ENCODE measurements at regions not wholly inside any gene's neighbourhood (a gene's known extent, or its start where the extent isn't known, plus 50 kb on each side); places are given as distances from the start of the nearest gene placed in this dataset.

DNA sequence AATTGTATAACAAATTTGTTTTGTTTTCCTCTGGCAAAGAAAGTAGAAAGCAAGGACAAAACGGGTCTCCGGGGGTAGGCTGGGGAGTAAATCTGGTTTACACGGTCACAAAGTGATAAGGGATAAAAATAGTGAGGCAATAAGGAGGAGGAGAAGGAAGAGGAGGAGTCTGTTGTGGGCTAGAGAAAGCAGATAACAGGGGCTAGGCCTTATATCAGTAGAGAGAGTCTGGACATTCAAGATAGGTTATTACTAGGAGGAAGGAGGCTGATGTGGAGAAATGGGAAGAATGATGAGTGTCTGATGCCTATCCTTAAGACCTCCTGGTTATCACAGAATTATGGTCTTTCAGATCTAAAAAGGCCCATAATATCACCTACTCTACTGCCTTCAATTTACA, 83.2 kb upstream of the SSTR1 start:
- no peak for DNase-seq

DNA sequence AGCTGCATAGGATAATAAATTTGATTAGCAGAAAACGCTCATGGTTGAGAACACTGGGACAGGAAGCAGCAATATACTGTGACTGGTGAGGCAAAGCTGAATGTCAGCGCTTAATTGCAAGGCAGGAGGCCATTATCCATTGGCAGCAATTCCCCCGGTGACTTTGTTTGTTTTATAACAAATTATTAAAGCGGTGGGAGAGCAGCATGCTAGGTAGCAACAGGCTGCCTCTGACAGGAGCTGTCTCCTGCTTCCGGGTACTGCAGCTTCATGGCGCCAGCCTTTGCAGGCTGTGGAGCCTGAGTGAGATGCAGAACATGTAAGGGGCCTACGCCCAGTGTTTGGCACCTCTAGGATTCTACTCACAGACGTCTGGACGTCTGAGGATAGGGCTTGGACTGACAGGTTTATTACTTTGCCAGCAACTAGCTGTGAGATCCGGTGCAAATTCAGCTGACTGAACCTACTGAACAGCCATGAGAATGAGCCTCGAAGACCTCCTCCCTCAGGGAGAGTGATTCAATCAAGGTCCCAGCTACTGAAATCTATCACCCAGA, 82.1 kb upstream of the SSTR1 start:
- DNase-seq, result no peak

GRCh38 chr14:38127356-38127755, 80.3 kb upstream of the SSTR1 start:
- no peak for DNase-seq

DNA sequence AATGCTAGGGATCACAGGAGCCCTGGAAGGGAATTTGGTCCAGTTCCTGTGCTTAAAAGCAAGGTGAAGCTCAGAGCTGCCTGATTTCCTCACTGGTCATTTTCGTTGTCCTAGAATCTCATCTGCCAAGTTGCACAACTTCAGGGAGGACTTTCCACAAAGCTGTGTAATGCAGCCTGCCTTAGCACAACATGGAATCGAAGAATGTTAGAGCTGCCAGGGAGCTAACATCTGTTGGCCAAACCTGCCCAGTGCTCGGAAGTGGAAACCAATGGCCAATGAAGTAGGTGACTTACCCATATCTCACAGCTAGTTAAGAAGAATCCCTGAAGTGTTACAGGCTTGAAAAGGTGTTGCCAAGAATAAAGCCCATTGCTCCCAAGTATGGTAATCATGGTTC, 79.9 kb upstream of the SSTR1 start:
- DNase-seq, result no peak

DNA sequence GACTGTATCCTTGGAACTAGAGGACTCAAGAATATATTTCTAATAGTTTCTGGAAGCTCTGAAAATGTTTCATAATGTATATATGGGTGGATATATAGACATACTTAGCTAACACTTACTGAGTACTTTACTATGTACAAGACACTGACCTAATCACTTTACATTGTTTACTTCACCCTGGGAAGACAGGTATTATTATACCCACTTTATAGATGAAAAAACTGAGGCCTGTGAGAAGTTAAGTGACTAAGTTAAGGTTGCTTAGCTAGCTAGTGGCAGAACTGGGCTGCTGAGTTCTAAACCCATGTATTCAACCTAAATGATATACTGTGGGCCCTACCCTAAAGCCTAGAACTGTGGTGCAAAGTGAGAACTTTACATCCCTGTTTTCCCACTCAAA, 79.1 kb upstream of the SSTR1 start:
- DNase-seq, result no peak

GRCh38 chr14:38129192-38129591, 78.5 kb upstream of the SSTR1 start:
- DNase-seq, result no peak

- DNase-seq, result no peak
These were observed 78.0 kb upstream of the SSTR1 start for GRCh38 chr14:38129705-38130104.

DNA sequence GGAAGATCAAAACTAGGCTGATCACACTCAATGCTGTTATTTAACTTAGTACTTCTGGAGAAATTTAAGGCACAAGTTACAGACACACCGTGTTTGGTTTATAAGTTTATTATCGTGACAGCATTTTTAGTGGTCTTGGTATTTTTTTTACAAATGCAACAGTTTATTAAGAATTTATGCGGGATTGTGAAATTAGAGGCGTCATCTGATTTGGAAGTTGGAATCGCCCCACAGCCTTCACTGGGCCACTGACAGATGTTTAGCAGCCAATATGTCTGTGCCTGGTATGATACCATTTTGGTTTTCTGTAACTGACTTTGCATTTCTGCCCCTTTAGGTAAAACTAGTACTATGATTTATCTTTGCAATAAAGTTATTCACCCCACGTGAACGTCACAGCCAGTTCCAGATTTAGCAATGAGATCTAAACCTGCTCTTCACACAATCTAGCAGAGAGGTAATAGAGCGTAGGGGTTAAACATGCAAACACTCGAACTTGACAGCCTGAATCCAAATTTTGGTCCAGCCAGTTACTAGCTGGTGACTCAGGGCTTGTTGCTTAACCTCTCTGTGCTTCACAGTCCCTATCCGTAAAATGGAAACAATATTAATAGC, 73.2 kb upstream of the SSTR1 start:
- no peak for DNase-seq

GRCh38 chr14:38135106-38135867, 72.4 kb upstream of the SSTR1 start:
- peak in 1 of 2 experiments; percentile 10 for DNase-seq

DNA sequence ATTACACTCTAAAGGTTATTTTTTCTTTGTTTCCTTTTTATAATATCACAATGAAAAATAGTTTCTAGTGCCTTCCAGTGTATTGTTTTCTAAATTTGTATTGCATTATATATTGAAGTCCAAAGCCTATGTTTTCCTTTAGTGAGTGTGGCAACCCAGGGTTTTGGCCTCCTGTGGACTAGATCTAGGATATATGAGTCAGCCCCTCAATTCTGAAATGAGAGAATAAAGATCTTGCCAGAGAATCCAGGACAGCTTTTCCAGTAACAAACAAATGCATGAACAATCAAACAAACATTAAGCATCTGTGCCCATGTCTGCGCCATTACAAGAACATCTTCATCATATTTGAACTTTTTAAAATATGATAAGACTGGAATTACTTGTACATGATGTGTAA, 70.7 kb upstream of the SSTR1 start:
- no peak for DNase-seq

GRCh38 chr14:38138473-38139138, 69.1 kb upstream of the SSTR1 start:
- no peak for DNase-seq

DNA sequence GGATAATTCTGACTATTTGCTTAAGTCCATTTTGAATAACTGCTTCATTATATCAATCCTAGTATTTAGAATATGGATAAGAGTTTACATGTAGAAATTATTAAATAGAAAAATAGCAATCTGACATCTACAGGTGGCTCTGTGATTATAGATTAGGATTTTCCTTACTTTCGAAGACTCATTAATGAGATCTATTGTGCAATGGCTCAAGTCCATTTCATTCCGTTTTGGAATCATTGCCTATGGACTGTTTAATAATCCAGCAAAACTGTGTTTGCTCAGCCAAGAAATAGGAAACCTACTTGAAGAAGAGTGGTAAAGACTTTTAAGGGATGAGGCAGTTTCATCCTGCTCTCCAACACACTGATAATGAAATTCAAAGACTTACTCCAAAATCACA, 67.8 kb upstream of the SSTR1 start:
- DNase-seq, result no peak

DNA sequence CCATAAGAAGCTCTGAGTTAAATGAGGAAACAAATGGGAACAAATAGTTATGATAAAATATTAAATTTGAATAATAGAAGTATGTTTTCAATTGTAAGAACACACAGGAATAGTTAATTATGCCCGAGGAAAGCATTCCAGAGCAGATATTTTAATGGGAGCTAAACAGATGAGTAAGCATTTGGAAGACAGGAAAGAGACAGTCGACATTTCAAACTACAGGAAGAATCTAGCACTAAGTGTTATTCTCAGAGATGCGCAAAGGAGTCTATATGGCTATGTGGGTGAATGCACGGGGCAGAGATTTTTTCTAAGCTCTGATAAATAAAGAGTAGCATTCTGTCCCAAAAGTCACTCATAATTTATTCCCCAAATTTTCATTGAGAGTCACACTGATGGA, 64.5 kb upstream of the SSTR1 start:
- DNase-seq, result no peak

GRCh38 chr14:38143659-38144505, 63.8 kb upstream of the SSTR1 start:
- DNase-seq, result no peak

DNA sequence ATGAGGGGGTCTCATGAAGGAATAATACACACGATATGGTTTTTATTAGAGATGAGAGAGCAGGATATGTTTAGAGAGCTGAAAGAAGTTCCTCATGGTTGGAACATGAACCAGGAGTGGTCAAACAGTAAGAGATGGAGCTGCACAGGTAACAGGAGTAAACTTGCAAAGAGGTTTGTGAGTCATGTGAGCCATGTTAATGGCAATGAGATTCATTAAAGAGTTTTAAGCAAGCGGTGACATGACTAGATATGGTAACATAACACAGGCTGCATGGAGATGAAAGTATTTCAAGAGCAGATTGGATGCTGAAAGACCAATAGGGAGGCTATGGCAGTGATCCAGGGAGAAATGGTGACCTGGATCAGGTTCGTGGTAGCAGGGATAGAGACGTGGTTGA, 62.6 kb upstream of the SSTR1 start:
- no peak for DNase-seq

DNA sequence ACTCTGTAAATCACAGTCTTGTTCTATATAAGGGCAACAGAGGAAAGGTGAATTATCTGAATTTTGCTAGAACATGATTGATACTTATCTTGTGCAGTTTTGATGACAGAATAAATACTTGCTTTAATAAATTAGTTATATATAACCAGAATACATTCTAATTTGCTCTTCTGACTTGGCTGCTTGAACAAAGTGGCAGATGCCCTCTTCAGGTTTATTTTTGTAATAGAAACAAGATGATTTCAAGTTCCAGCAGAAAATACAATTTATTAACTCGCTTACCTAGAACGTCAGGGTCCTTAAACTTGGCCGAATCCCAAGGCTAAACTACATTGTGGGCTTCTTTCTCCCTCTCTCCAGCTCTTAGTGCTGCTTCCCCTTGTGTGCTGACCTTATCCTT, 57.6 kb upstream of the SSTR1 start:
- no peak for DNase-seq

All from Kasumi-1 (cell line).